A673 (cell line): ENCODE measurements at regions not wholly inside any gene's neighbourhood (a gene's known extent, or its start where the extent isn't known, plus 50 kb on each side); places are given as distances from the start of the nearest gene placed in this dataset.
A peak's percentile ranks its signal among the peaks of the same experiment; 100 is the strongest.

Experiments used
- BruUV-seq: library from RNA; stranded (reverse); fragments of 400-500 nt; replicated peaks from 2 replicates; lab custom pipeline; 2021; lab: Mats Ljungman, UMichigan
- CTCF ChIA-PET: fragments of 300-600 bp; sonication (Branson Sonifier 250); formaldehyde crosslinking; loops from one replicate; lab custom pipeline; 2022; ENCODE audit warnings: antibody characterized with exemption; lab: Charles Lee
- POLR2A ChIA-PET: fragments of 300-600 bp; sonication (Branson Sonifier 250); formaldehyde crosslinking; loops from one replicate; lab custom pipeline; 2022; ENCODE audit warnings: antibody characterized with exemption; ENCODE audit not compliant: low non-redundant PET; lab: Charles Lee
- DNase-seq: peaks from one replicate; pipeline ENCODE4 v3.0.0-alpha.2; 2015; ENCODE audit warnings: low spot score
- H3K27ac ChIP-seq: fragments of 200-600 bp; sonication (generic); 2 replicates; pipeline ENCODE4 v1.5.1; 2016; ENCODE audit warnings: mixed run types, low read depth, mild to moderate bottlenecking, mixed read lengths, antibody characterized with exemption, low read length; ENCODE audit not compliant: poor library complexity, severe bottlenecking
- H3K27me3 ChIP-seq: fragments of 200-600 bp; sonication (generic); replicated peaks from 2 replicates; pipeline ENCODE4 v1.6.1; 2017; ENCODE audit warnings: mixed run types, low read depth, mild to moderate bottlenecking, mixed read lengths, antibody characterized with exemption, low read length; ENCODE audit not compliant: insufficient read depth, poor library complexity
- H3K36me3 ChIP-seq: fragments of 200-600 bp; sonication (generic); 2 replicates; pipeline ENCODE4 v1.6.1; 2016; ENCODE audit warnings: mixed run types, mild to moderate bottlenecking, mixed read lengths, antibody characterized with exemption, low read length; ENCODE audit not compliant: insufficient read depth, poor library complexity, severe bottlenecking
- H3K4me1 ChIP-seq: fragments of 200-600 bp; sonication (generic); 2 replicates; pipeline ENCODE4 v1.6.1; 2017; ENCODE audit warnings: mixed run types, mild to moderate bottlenecking, mixed read lengths, antibody characterized with exemption, low read length; ENCODE audit not compliant: insufficient read depth, poor library complexity, severe bottlenecking
- H3K4me3 ChIP-seq: fragments of 200-600 bp; sonication (generic); 2 replicates; pipeline ENCODE4 v1.5.1; 2016; ENCODE audit warnings: low read depth, mixed run types, mild to moderate bottlenecking, mixed read lengths, low read length; ENCODE audit not compliant: poor library complexity, severe bottlenecking
- H3K9me3 ChIP-seq: fragments of 200-600 bp; sonication (generic); 2 replicates; pipeline ENCODE4 v1.6.1; 2016; ENCODE audit warnings: mixed run types, low read depth, mild to moderate bottlenecking, mixed read lengths, antibody characterized with exemption, low read length; ENCODE audit not compliant: poor library complexity, severe bottlenecking
- CTCF ChIP-seq: fragments of 300-800, 200-600 bp; sonication (generic); conservative IDR thresholded peaks from 2 replicates; pipeline ENCODE4 v1.5.1; 2017; ENCODE audit warnings: low read depth, mild to moderate bottlenecking, antibody characterized with exemption, low read length, moderate library complexity, mixed read lengths
- EZH2 ChIP-seq: fragments of 200-600 bp; sonication (generic); IDR thresholded peaks from 2 replicates; pipeline ENCODE4 v1.6.1; 2017; ENCODE audit warnings: borderline replicate concordance, low read depth, mild to moderate bottlenecking, mixed read lengths, antibody characterized with exemption, low read length; ENCODE audit not compliant: poor library complexity, severe bottlenecking
- intact Hi-C: fragments of 100-400 bp; cut with micrococcal nuclease; formaldehyde crosslinking; loops from one replicate; pipeline ENCODE4 v1.10.0; 2022; ENCODE audit not compliant: unreplicated experiment

DNA sequence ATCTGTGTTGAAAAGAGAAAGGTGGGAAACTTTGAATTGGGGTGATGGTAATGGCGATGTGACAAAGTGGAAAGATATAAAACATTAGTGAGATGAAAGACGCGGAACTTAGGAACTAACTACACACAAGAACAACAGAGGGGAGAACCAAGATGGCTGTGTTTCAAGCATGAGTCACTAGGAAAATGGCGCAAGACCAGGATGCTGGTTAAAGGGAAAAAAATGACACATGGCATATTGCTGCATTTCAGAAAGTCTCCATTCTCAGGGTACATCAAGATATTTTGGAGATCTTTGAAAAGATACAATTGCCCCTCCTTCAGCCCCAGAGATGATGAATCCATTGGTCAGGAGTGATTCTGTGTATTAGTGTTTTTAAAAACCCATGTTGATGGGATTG, 164.4 kb downstream of the FBXO8 start:
- POLR2A ChIA-PET: no interaction called here
- no peak overlapping the region for H3K4me3 ChIP-seq
- no peaks in the 10 kb centered on the region for H3K36me3 ChIP-seq
- H3K27me3 ChIP-seq: no peaks in the 10 kb centered on the region
- H3K27ac ChIP-seq: no peak overlapping the region
- intact Hi-C loops: no loop called here
- peaks cover 22% of the 10 kb centered on the region for H3K4me1 ChIP-seq
- no peaks in the 10 kb centered on the region for H3K9me3 ChIP-seq
- DNase-seq: peak; percentile 45
- CTCF ChIA-PET: no interaction called here
- BruUV-seq: no TSS peak
- TF ChIP-seq CTCF (no peak), EZH2 (no peak)

DNA sequence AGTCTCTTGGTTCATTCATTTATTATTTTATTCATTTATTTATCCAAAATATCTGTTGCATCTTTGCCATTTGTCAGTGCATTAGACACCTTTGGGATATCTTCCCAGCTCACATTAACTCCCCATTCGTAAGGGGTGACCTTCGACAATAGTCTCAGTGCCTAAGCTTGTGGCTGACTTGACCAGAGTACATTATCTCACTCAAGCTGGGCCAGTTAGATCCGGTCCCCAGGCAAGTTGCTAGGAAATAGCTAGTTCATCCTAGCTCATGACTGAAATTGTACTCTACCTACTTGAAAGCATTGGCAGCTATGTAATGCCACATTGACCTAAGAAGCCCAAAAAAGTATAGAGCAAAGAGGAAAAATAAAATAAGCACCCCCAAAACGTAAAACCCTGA, 165.3 kb downstream of the FBXO8 start:
- no peak for DNase-seq
- H3K4me3 ChIP-seq: no peak overlapping the region
- no peaks in the 10 kb centered on the region for H3K9me3 ChIP-seq
- intact Hi-C loops: no loop called here
- no peak for TF ChIP-seq CTCF
- TF ChIP-seq EZH2: no peak
- H3K27me3 ChIP-seq: no peaks in the 10 kb centered on the region
- CTCF ChIA-PET: no interaction called here
- H3K36me3 ChIP-seq: no peaks in the 10 kb centered on the region
- BruUV-seq: no TSS peak
- POLR2A ChIA-PET: no interaction called here
- peaks cover 22% of the 10 kb centered on the region for H3K4me1 ChIP-seq
- no peak overlapping the region for H3K27ac ChIP-seq

DNA sequence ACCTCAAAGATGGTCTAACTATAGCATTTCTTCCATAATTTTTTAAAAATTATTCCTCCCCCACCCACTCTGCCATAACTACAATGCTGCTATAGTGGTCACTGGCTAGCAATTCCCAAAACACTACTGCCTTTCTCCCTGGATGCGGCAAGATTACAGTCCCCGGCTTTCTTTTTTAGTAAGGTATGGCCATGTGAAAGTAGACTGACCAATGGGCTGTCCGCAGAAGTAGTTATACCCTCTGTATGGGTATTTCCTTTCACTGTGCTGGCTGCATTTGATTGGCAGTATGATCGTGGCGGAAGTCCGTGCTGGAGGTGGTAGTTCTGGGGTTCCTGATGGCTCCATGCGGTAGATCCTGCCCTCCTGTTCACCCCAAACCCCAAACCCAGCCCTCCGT, 166.0 kb downstream of the FBXO8 start:
- Histone ChIP-seq H3K27ac (no peak overlapping the region), H3K27me3 (no peaks in the 10 kb centered on the region), H3K9me3 (no peaks in the 10 kb centered on the region), H3K36me3 (no peaks in the 10 kb centered on the region), H3K4me3 (no peak overlapping the region), H3K4me1 (peaks cover 22% of the 10 kb centered on the region)
- ChIA-PET CTCF (no interaction called here), POLR2A (no interaction called here)
- BruUV-seq: no TSS peak
- intact Hi-C loops: no loop called here
- TF ChIP-seq CTCF: no peak
- TF ChIP-seq EZH2: no peak
- no peak for DNase-seq
